Testis (tissue), 2 donors: ENCODE measurements at regions not wholly inside any gene's neighbourhood (a gene's known extent, or its start where the extent isn't known, plus 50 kb on each side); places are given as distances from the start of the nearest gene placed in this dataset.

Experiments used
- DNase-seq: peaks from one replicate; pipeline ENCODE4 v3.0.0-alpha.2; 2019
- H3K27ac ChIP-seq, 2 donors: fragments of 200-600 bp; sonication (generic); one replicate each; pipeline ENCODE4 v1.5.1; 2019
- H3K27me3 ChIP-seq: fragments of 200-600 bp; sonication (generic); one replicate; pipeline ENCODE4 v1.5.1; 2019
- H3K36me3 ChIP-seq: fragments of 200-600 bp; sonication (generic); one replicate; pipeline ENCODE4 v1.5.1; 2017; ENCODE audit warnings: low read depth; ENCODE audit errors: missing control alignments
- H3K4me1 ChIP-seq: fragments of 200-600 bp; sonication (generic); one replicate; pipeline ENCODE4 v1.5.1; 2019
- H3K4me3 ChIP-seq, 2 donors: fragments of 200-600 bp; sonication (generic); one replicate each; pipeline ENCODE4 v1.5.1; 2017 to 2019
- H3K9me3 ChIP-seq: fragments of 200-600 bp; sonication (generic); one replicate; pipeline ENCODE4 v1.5.1; 2017
- POLR2A ChIP-seq: fragments of 450-650 bp; IDR thresholded peaks from one replicate; pipeline ENCODE4 v1.6.1; 2017; ENCODE audit warnings: antibody characterized with exemption, mild to moderate bottlenecking, moderate library complexity
- whole genome bisulfite sequencing, 2 donors: methylation state at CpG; one replicate each; pipeline ENCODE4 v1.1.5; 2018; 5-methylcytosine and 5-hydroxymethylcytosine counted together
- intact Hi-C: fragments of 100-400 bp; cut with DNase I; formaldehyde crosslinking; loops from one replicate; pipeline ENCODE4 v1.15.1; 2023; ENCODE audit warnings: low total_unique reads
- TF ChIP-seq, protein P1 (sequence below), 3 experiments: fragments of 450-650 bp in 2 of 3; fragments of 200-600 bp in 1 of 3; sonication (generic) in 1 of 3; IDR thresholded peaks; one replicate each; pipeline ENCODE4 v1.5.1; 2016 to 2019; ENCODE audit warnings: antibody characterized with exemption in 3 of 3, mild to moderate bottlenecking in 2 of 3, moderate library complexity in 1 of 3

DNA sequence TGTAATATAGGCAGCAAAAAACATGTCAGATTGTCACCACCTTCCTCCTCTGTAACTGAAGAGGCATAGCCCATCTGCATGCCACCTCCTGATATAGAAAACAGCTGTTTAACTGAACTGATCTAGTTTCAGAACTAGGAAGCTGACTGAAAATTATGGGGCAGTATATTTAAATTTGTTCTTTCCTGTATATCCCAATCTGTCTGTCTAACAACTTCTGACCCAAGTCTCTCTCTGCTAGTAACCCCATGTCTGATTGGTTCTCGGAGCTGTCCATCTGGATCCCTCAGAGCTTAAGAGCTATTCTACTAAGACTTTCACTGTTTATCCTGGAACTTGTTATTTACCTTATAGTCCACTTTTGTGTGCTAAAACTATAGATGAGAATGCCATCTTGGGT, 68.2 kb upstream of the SLC35G4 start:
- TF ChIP-seq POLR2A: no peak
- TF ChIP-seq, protein P1, sequence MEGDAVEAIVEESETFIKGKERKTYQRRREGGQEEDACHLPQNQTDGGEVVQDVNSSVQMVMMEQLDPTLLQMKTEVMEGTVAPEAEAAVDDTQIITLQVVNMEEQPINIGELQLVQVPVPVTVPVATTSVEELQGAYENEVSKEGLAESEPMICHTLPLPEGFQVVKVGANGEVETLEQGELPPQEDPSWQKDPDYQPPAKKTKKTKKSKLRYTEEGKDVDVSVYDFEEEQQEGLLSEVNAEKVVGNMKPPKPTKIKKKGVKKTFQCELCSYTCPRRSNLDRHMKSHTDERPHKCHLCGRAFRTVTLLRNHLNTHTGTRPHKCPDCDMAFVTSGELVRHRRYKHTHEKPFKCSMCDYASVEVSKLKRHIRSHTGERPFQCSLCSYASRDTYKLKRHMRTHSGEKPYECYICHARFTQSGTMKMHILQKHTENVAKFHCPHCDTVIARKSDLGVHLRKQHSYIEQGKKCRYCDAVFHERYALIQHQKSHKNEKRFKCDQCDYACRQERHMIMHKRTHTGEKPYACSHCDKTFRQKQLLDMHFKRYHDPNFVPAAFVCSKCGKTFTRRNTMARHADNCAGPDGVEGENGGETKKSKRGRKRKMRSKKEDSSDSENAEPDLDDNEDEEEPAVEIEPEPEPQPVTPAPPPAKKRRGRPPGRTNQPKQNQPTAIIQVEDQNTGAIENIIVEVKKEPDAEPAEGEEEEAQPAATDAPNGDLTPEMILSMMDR (IDR thresholded peaks at IDR 0.05): no peak
- no peak for DNase-seq
- H3K4me3 ChIP-seq: no peak overlapping the region
- H3K9me3 ChIP-seq: no peaks in the 10 kb centered on the region
- 95 to 96% methylated on average over 1 of the region's 1 CpG for WGBS, 2 donors
- no peak overlapping the region for H3K27ac ChIP-seq
- intact Hi-C loops: no loop called here
- no peaks in the 10 kb centered on the region for H3K4me1 ChIP-seq
- H3K36me3 ChIP-seq: no peaks in the 10 kb centered on the region
- no peaks in the 10 kb centered on the region for H3K27me3 ChIP-seq

DNA sequence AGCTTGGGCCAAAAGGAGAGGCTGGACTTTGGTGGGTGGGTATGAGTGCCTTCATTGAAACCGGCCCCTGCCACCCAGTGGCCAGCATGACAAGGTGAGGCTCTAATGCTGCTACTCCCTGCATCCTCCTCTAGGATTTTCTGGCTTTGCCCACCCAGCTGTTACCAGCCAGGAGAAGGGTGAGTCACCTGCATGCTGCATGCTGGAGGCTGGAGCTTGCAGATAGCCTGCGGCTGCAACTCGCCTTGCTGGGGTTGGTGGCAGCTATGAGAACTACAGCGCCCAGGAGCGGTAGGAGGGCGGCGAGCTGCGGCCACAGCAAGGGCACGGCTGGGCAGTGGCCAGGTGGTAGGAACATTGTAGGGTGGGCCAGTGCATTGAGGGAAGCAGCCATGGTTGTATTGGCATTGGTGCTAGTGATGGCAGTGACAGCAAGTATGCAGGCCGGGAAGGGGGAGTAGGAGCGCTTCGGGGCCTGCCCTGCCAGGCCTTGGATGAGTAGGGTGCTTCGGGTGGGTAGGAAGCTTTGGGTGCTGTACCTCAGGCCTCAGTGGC, 75.4 kb upstream of the SLC35G4 start:
- Histone ChIP-seq H3K4me1 (no peaks in the 10 kb centered on the region), H3K27ac (no peak overlapping the region), H3K36me3 (no peaks in the 10 kb centered on the region), H3K27me3 (no peaks in the 10 kb centered on the region), H3K4me3 (no peak overlapping the region), H3K9me3 (no peaks in the 10 kb centered on the region)
- intact Hi-C loops: no loop called here
- DNase-seq: no peak
- WGBS, 2 donors: 96 to 100% methylated on average over 7 to 13 of the region's 13 CpGs
- no peak for TF ChIP-seq POLR2A
- TF ChIP-seq, protein P1 (IDR thresholded peaks at IDR 0.05): no peak

DNA sequence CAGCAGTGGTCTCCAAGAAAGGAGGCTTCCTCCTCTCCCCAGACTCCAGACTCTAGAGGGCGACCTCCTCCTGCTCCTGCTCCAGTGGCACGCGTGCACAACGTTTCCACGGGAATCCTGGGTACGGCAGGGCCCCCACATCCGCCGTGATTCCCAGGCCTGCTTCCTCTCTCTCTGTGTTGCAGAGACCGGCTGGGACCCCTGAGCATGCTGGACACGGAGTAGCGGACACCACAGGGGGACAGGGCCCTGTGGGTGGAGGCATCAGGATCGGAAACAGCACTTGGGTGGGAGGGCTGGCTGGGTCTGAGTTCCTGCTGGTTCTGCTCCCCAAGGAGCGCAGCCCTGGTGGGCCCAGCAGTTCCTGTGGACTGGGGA, 75.9 kb upstream of the SLC35G4 start:
- no peaks in the 10 kb centered on the region for H3K4me1 ChIP-seq
- H3K36me3 ChIP-seq: no peaks in the 10 kb centered on the region
- TF ChIP-seq POLR2A: no peak
- TF ChIP-seq, protein P1 (IDR thresholded peaks at IDR 0.05): no peak
- intact Hi-C loops: no loop called here
- H3K27ac ChIP-seq: no peak overlapping the region
- DNase-seq: no peak
- H3K4me3 ChIP-seq: peak overlapping the region in 1 of 2 donors; percentile 2
- no peaks in the 10 kb centered on the region for H3K27me3 ChIP-seq
- no peaks in the 10 kb centered on the region for H3K9me3 ChIP-seq
- 38 to 83% methylated on average over 11 to 12 of the region's 13 CpGs for WGBS, 2 donors

DNA sequence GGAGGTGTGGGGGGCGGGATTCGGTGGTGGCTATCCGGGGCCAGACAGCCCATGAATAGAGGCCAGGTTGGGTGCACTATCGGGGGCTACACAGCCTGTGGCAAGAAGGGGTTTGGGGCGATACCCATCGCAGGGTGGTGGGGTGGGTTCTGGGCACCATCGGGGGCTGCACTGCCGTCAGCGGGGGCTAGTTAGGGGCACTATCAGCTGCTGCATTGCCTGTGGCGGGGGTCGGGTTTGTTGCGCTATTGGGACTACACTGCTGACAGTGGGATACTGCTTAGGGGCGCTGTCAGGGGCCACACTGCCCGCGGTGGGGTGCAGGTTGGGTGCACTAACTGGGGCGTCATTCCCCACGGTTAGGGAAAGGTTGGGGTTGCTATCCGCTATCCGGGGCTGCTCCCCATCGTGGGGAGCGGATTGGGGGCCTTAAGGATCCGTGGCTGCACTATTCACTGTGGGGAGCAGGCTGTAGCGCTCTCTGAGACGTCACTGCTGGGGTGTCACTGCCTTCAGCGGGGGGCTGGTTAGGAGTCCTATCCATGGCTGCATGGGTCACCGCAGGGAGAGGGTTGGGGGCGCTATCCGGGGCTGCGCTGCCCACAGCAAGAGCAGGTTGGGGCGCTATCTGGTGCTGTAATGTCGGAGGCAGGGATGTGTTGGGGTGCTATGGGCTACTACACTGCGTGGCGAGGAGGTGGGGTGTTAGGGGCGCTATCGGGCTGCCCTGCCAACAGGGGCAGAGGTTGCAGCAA, 76.5 kb upstream of the SLC35G4 start:
- Histone ChIP-seq H3K9me3 (no peaks in the 10 kb centered on the region), H3K36me3 (no peaks in the 10 kb centered on the region), H3K4me1 (no peaks in the 10 kb centered on the region), H3K4me3 (peak overlapping the region in 1 of 2 donors; percentile 2), H3K27me3 (no peaks in the 10 kb centered on the region), H3K27ac (no peak overlapping the region)
- 73 to 84% methylated on average over 26 to 34 of the region's 35 CpGs for WGBS, 2 donors
- DNase-seq: no peak
- TF ChIP-seq, protein P1 (IDR thresholded peaks at IDR 0.05): no peak
- no peak for TF ChIP-seq POLR2A
- intact Hi-C loops: no loop called here

DNA sequence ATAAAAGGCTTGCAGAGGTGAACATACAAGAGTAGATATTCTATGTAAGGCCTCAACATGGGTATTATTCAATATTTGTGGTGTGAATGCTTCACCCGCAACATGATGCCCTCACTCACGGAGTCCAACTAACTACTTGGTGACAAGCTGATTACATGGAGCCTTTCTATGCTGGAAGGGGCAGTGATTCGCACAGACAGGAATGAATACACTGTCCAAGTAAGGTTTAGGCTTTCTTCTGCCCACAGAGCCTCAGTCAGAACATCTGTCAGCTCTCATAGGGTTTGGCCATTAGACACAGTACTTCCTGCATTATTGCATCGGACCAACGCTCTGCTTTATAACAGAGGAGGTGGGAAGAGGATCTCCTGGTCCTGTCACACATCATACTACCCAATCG, 80.3 kb upstream of the SLC35G4 start:
- no peaks in the 10 kb centered on the region for H3K9me3 ChIP-seq
- intact Hi-C loops: no loop called here
- H3K4me1 ChIP-seq: no peaks in the 10 kb centered on the region
- no peak overlapping the region for H3K4me3 ChIP-seq
- no peaks in the 10 kb centered on the region for H3K36me3 ChIP-seq
- no peak for DNase-seq
- no peaks in the 10 kb centered on the region for H3K27me3 ChIP-seq
- WGBS, 2 donors: 89 to 94% methylated on average over 6 of the region's 6 CpGs
- TF ChIP-seq, protein P1 (IDR thresholded peaks at IDR 0.05): no peak
- TF ChIP-seq POLR2A: no peak
- no peak overlapping the region for H3K27ac ChIP-seq
